A549 (cell line): ENCODE measurements at regions not wholly inside any gene's neighbourhood (a gene's known extent, or its start where the extent isn't known, plus 50 kb on each side); places are given as distances from the start of the nearest gene placed in this dataset.

ENCODE experiments used
- ATAC-seq, 2 experiments: fragments of 200-7000 bp in 1 of 2; fragments of >200 bp in 1 of 2; cut with Nextera tagmentation in 1 of 2; cut with Tn5 transposase in 1 of 2; 3 replicates each; pipeline versions ENCODE4 v1.8.0 to v1.9.1; 2018 to 2020; ENCODE audit warnings: mild to moderate bottlenecking in 1 of 2, moderate library complexity in 1 of 2
- CTCF ChIA-PET: fragments of 300-600 bp; sonication (Branson Sonifier 250); formaldehyde crosslinking; extraction: SDS; loops from one replicate; lab custom pipeline; 2021; ENCODE audit warnings: antibody characterized with exemption, inconsistent platforms; lab: Yijun Ruan, JAX
- POLR2A ChIA-PET: fragments of 350-600 bp; formaldehyde crosslinking; extraction: SDS; loops from one replicate; lab custom pipeline; 2021; ENCODE audit warnings: antibody characterized with exemption, inconsistent platforms; lab: Yijun Ruan, JAX
- DNase-seq, 2 experiments: peaks; one replicate each; pipeline versions ENCODE4 v3.0.0 to v3.0.0-alpha.2; 2011 to 2016; ENCODE audit warnings: low read depth in 1 of 2, low spot score in 1 of 2
- FAIRE-seq: peaks from 2 replicates; lab custom pipeline; 2011; peaks lifted over from hg19 to GRCh38; lab: Jason Lieb, UNC
- H3K27ac ChIP-seq, 2 experiments: fragments of >200 bp; sonication (Bioruptor Twin); formaldehyde crosslinking; 3 replicates each; pipeline ENCODE4 v1.5.1; 2016 to 2017
- H3K4me1 ChIP-seq: fragments of >200 bp; sonication (Bioruptor Twin); formaldehyde crosslinking; 3 replicates; pipeline ENCODE4 v1.6.1; 2016
- H3K4me2 ChIP-seq: fragments of >200 bp; sonication (Bioruptor Twin); formaldehyde crosslinking; 3 replicates; pipeline ENCODE4 v1.6.1; 2016
- H3K4me3 ChIP-seq: fragments of >200 bp; sonication (Bioruptor Twin); formaldehyde crosslinking; 3 replicates; pipeline ENCODE4 v1.5.1; 2016
- H3K9me3 ChIP-seq: fragments of >200 bp; sonication (Bioruptor Twin); formaldehyde crosslinking; 3 replicates; pipeline ENCODE4 v1.6.1; 2016
- CBX8 ChIP-seq: fragments of 200-600 bp; sonication (generic); IDR thresholded peaks from 2 replicates; pipeline ENCODE4 v1.6.1; 2016
- CTCF ChIP-seq: fragments of >200 bp; sonication (Bioruptor Twin); formaldehyde crosslinking; IDR thresholded peaks from 3 replicates; pipeline ENCODE4 v1.5.1; 2016
- EHF ChIP-seq: fragments of 250-450 bp; sonication (Bioruptor Pico); IDR thresholded peaks from 2 replicates; pipeline ENCODE4 v1.5.0; 2020; ENCODE audit warnings: mild to moderate bottlenecking
- EHMT2 ChIP-seq: fragments of 200-600 bp; sonication (generic); IDR thresholded peaks from 2 replicates; pipeline ENCODE4 v1.6.1; 2016; ENCODE audit warnings: antibody characterized with exemption, low read depth, mild to moderate bottlenecking, moderate library complexity
- EP300 ChIP-seq, 2 experiments: fragments of >200 bp; sonication (Bioruptor Twin); formaldehyde crosslinking; IDR thresholded peaks; 2 replicates in 1 of 2; 3 replicates in 1 of 2; pipeline ENCODE4 v1.6.1; 2016 to 2017
- FOSL2 ChIP-seq, 2 experiments: fragments of 450-650 bp in 1 of 2; fragments of >200 bp in 1 of 2; sonication (Bioruptor Twin) in 1 of 2; formaldehyde crosslinking; IDR thresholded peaks; 2 replicates each; pipeline versions ENCODE4 v1.5.0 to v1.6.1; 2016 to 2020; ENCODE audit warnings: mild to moderate bottlenecking in 1 of 2, moderate library complexity in 1 of 2
- FOXS1 ChIP-seq: fragments of 250-450 bp; sonication (Bioruptor Pico); IDR thresholded peaks from 2 replicates; pipeline ENCODE4 v1.5.0; 2020; ENCODE audit warnings: mild to moderate bottlenecking, moderate library complexity
- GATA3 ChIP-seq: IDR thresholded peaks from 2 replicates; pipeline ENCODE4 v1.6.1; 2012; ENCODE audit warnings: borderline replicate concordance
- HDAC2 ChIP-seq: fragments of 200-600 bp; sonication (generic); IDR thresholded peaks from 2 replicates; pipeline ENCODE4 v1.6.1; 2016
- HEYL ChIP-seq: fragments of 250-450 bp; sonication (Bioruptor Pico); IDR thresholded peaks from 2 replicates; pipeline ENCODE4 v1.8.0; 2021; ENCODE audit warnings: mild to moderate bottlenecking, moderate library complexity
- HOXB5 ChIP-seq: fragments of 250-450 bp; sonication (Bioruptor Pico); IDR thresholded peaks from 2 replicates; pipeline ENCODE4 v1.5.0; 2020; ENCODE audit warnings: mild to moderate bottlenecking, moderate library complexity
- MAFK ChIP-seq: fragments of 450-650 bp; IDR thresholded peaks from 2 replicates; pipeline ENCODE4 v1.6.1; 2014; ENCODE audit not compliant: partially characterized antibody
- MYC ChIP-seq: IDR thresholded peaks from 2 replicates; pipeline ENCODE4 v1.6.1; 2012; ENCODE audit warnings: mild to moderate bottlenecking, inconsistent platforms, low read length, improper control_type of control experiment, borderline replicate concordance
- NFE2L2 ChIP-seq: fragments of 150-350 bp; conservative IDR thresholded peaks from 2 replicates; pipeline ENCODE4 v1.6.1; 2014; ENCODE audit warnings: low read length
- POLR2A ChIP-seq: IDR thresholded peaks from 2 replicates; pipeline ENCODE4 v1.6.1; 2012; ENCODE audit warnings: mild to moderate bottlenecking, low read length
- POLR2AphosphoS2 ChIP-seq: conservative IDR thresholded peaks from 2 replicates; pipeline ENCODE4 v1.6.1; 2012; ENCODE audit warnings: low read length, improper control_type of control experiment, inconsistent platforms
- RAD21 ChIP-seq, 2 experiments: fragments of >200 bp in 1 of 2; sonication (Bioruptor Twin) in 1 of 2; formaldehyde crosslinking in 1 of 2; IDR thresholded peaks in 1 of 2; conservative IDR thresholded peaks in 1 of 2; 2 replicates in 1 of 2; 3 replicates in 1 of 2; pipeline ENCODE4 v1.6.1; 2012 to 2018; ENCODE audit warnings: inconsistent platforms in 1 of 2
- RARB ChIP-seq: fragments of 250-450 bp; sonication (Bioruptor Pico); IDR thresholded peaks from 2 replicates; pipeline ENCODE4 v1.8.0; 2021; ENCODE audit warnings: mild to moderate bottlenecking, moderate library complexity
- RCOR1 ChIP-seq: fragments of 150-350 bp; IDR thresholded peaks from 2 replicates; pipeline ENCODE4 v1.6.1; 2014; ENCODE audit warnings: antibody characterized with exemption, low read length, low read depth
- RFX5 ChIP-seq: fragments of 450-650 bp; IDR thresholded peaks from 2 replicates; pipeline ENCODE4 v1.7.1; 2014; ENCODE audit warnings: antibody characterized with exemption, mild to moderate bottlenecking, moderate library complexity
- SMC3 ChIP-seq: fragments of >200 bp; sonication (Bioruptor Twin); formaldehyde crosslinking; IDR thresholded peaks from 3 replicates; pipeline ENCODE4 v1.6.1; 2018; ENCODE audit warnings: inconsistent platforms
- TP53 ChIP-seq: fragments of 250-450 bp; sonication (Bioruptor Pico); IDR thresholded peaks from 2 replicates; pipeline ENCODE4 v1.5.0; 2021; ENCODE audit warnings: mild to moderate bottlenecking, moderate library complexity
- ZFP36 ChIP-seq: fragments of 450-650 bp; IDR thresholded peaks from 2 replicates; pipeline ENCODE4 v1.6.1; 2014; ENCODE audit warnings: borderline replicate concordance; ENCODE audit not compliant: partially characterized antibody
- whole genome bisulfite sequencing: methylation state at CpG from one replicate; pipeline ENCODE4 v1.1.6; 2017; ENCODE audit errors: missing lambda C conversion rate; 5-methylcytosine and 5-hydroxymethylcytosine counted together
- TF ChIP-seq, protein P1 (sequence below): fragments of >200 bp; sonication (Bioruptor Twin); formaldehyde crosslinking; IDR thresholded peaks from 2 replicates; pipeline ENCODE4 v1.6.1; 2016
- TF ChIP-seq, protein P2 (sequence below): fragments of 250-450 bp; sonication (Bioruptor Pico); IDR thresholded peaks from 2 replicates; pipeline ENCODE4 v1.5.0; 2021; ENCODE audit warnings: mild to moderate bottlenecking, moderate library complexity, borderline replicate concordance

GRCh38 chr2:198401644-198402043 lies 597.3 kb downstream of the PLCL1 start:
- ChIA-PET POLR2A (no interaction called here), CTCF (no interaction called here)
- Histone ChIP-seq H3K4me1 (no peaks in the 10 kb centered on the region), H3K27ac (no peak overlapping the region), H3K9me3 (no peaks in the 10 kb centered on the region), H3K4me2 (no peak overlapping the region), H3K4me3 (no peak overlapping the region)
- DNase-seq (no peak), FAIRE-seq (no peak), ATAC-seq (no peak)
- WGBS, result 5% methylated on average over 1 of the region's 1 CpG
- TF ChIP-seq, protein P1, sequence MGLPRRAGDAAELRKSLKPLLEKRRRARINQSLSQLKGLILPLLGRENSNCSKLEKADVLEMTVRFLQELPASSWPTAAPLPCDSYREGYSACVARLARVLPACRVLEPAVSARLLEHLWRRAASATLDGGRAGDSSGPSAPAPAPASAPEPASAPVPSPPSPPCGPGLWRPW, result no peak
- no peak for TF ChIP-seq POLR2AphosphoS2
- no peak for TF ChIP-seq HOXB5 (CRISPR knock-in tag)
- TF ChIP-seq RARB (CRISPR knock-in tag), result no peak
- TF ChIP-seq RCOR1, result no peak
- no peak for TF ChIP-seq MYC
- no peak for TF ChIP-seq RFX5
- TF ChIP-seq EHF (CRISPR knock-in tag), result no peak
- TF ChIP-seq FOXS1 (CRISPR knock-in tag), result no peak
- TF ChIP-seq, protein P2, sequence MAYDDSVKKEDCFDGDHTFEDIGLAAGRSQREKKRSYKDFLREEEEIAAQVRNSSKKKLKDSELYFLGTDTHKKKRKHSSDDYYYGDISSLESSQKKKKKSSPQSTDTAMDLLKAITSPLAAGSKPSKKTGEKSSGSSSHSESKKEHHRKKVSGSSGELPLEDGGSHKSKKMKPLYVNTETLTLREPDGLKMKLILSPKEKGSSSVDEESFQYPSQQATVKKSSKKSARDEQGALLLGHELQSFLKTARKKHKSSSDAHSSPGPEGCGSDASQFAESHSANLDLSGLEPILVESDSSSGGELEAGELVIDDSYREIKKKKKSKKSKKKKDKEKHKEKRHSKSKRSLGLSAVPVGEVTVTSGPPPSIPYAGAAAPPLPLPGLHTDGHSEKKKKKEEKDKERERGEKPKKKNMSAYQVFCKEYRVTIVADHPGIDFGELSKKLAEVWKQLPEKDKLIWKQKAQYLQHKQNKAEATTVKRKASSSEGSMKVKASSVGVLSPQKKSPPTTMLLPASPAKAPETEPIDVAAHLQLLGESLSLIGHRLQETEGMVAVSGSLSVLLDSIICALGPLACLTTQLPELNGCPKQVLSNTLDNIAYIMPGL (CRISPR knock-in tag), result no peak
- TF ChIP-seq NFE2L2, result no peak
- no peak for TF ChIP-seq TP53
- TF ChIP-seq FOSL2 (IDR thresholded peaks at IDR 0.05), result no peak
- TF ChIP-seq FOSL2 (CRISPR knock-in tag; IDR thresholded peaks at IDR 0.05), result no peak
- no peak for TF ChIP-seq MAFK
- no peak for TF ChIP-seq HEYL (CRISPR knock-in tag)
- TF ChIP-seq POLR2A, result no peak
- no peak for TF ChIP-seq CBX8

- no peak for ATAC-seq
- no peak overlapping the region for H3K4me3 ChIP-seq
- FAIRE-seq, result no peak
- 5% methylated on average over 5 of the region's 5 CpGs for WGBS
- H3K27ac ChIP-seq, result no peak overlapping the region
- ChIA-PET CTCF (no interaction called here), POLR2A (no interaction called here)
- H3K4me1 ChIP-seq, result no peaks in the 10 kb centered on the region
- no peak for TF ChIP-seq ZFP36
- no peak for TF ChIP-seq RAD21 (conservative IDR thresholded peaks at IDR 0.05 in 1 of 2, IDR thresholded peaks at IDR 0.05 in 1 of 2)
- TF ChIP-seq HDAC2, result no peak
- no peak for TF ChIP-seq SMC3
- TF ChIP-seq EHMT2, result no peak
- TF ChIP-seq CTCF, result no peak
- TF ChIP-seq EP300 (IDR thresholded peaks at IDR 0.05), result no peak
- TF ChIP-seq RFX5, result no peak
- TF ChIP-seq GATA3, result no peak
- DNase-seq, result no peak
- no peak overlapping the region for H3K4me2 ChIP-seq
- H3K9me3 ChIP-seq, result no peaks in the 10 kb centered on the region
These were observed 596.6 kb downstream of the PLCL1 start for GRCh38 chr2:198400999-198401398.
